Activated naive CD4-positive, alpha-beta T cell treated with anti-CD3 and anti-CD28 coated beads for 36 hours (primary cell): ENCODE measurements at regions not wholly inside any gene's neighbourhood (a gene's known extent, or its start where the extent isn't known, plus 50 kb on each side); places are given as distances from the start of the nearest gene placed in this dataset.

ENCODE experiments used
- CTCF ChIA-PET: fragments of 350-600 bp; sonication (Branson Sonifier 250); formaldehyde crosslinking; loops from one replicate; lab custom pipeline; 2021; ENCODE audit warnings: antibody characterized with exemption; lab: Charles Lee
- DNase-seq: peaks from one replicate; pipeline ENCODE4 v3.0.0-alpha.2; 2020
- H3K27ac Mint-ChIP-seq: one replicate; pipeline ENCODE4 v1.8.0; 2021; ENCODE audit warnings: mild to moderate bottlenecking, mixed read lengths
- H3K27me3 Mint-ChIP-seq: one replicate; pipeline ENCODE4 v1.8.0; 2021; ENCODE audit warnings: low read depth, mixed read lengths
- H3K36me3 Mint-ChIP-seq: one replicate; pipeline ENCODE4 v1.8.0; 2021; ENCODE audit warnings: low read depth, mixed read lengths
- H3K4me1 Mint-ChIP-seq: one replicate; pipeline ENCODE4 v1.8.0; 2021; ENCODE audit warnings: low read depth, mixed read lengths
- H3K4me3 Mint-ChIP-seq: one replicate; pipeline ENCODE4 v1.8.0; 2021; ENCODE audit warnings: mild to moderate bottlenecking, moderate library complexity, mixed read lengths
- H3K9me3 Mint-ChIP-seq: one replicate; pipeline ENCODE4 v1.8.0; 2021; ENCODE audit warnings: mixed read lengths
- intact Hi-C: fragments of 100-400 bp; cut with micrococcal nuclease; formaldehyde crosslinking; loops from one replicate; pipeline ENCODE4 v1.15.1; 2023

GRCh38 chr18:77505499-77505898, 255.9 kb downstream of the GALR1 start:
- CTCF ChIA-PET, result no interaction called here
- Mint-ChIP-seq H3K4me3 (no peak overlapping the region), H3K9me3 (peaks cover 2% of the 10 kb centered on the region), H3K36me3 (no peaks in the 10 kb centered on the region), H3K4me1 (no peaks in the 10 kb centered on the region), H3K27ac (no peak overlapping the region), H3K27me3 (peaks cover 15% of the 10 kb centered on the region)
- DNase-seq, result no peak
- intact Hi-C loops, result no loop called here

GRCh38 chr18:77512152-77512551, 262.5 kb downstream of the GALR1 start:
- Mint-ChIP-seq H3K4me1 (no peaks in the 10 kb centered on the region), H3K27ac (no peak overlapping the region), H3K4me3 (no peak overlapping the region), H3K9me3 (peaks cover 2% of the 10 kb centered on the region), H3K36me3 (no peaks in the 10 kb centered on the region), H3K27me3 (peaks cover 11% of the 10 kb centered on the region)
- intact Hi-C loops, result no loop called here
- DNase-seq, result no peak
- CTCF ChIA-PET, result no interaction called here

GRCh38 chr18:77517901-77518300, 268.3 kb downstream of the GALR1 start:
- Mint-ChIP-seq H3K9me3 (no peaks in the 10 kb centered on the region), H3K27me3 (peaks cover 7% of the 10 kb centered on the region), H3K4me3 (no peak overlapping the region), H3K4me1 (no peaks in the 10 kb centered on the region), H3K27ac (no peak overlapping the region), H3K36me3 (no peaks in the 10 kb centered on the region)
- CTCF ChIA-PET, result no interaction called here
- no peak for DNase-seq
- intact Hi-C loops, result no loop called here

DNA sequence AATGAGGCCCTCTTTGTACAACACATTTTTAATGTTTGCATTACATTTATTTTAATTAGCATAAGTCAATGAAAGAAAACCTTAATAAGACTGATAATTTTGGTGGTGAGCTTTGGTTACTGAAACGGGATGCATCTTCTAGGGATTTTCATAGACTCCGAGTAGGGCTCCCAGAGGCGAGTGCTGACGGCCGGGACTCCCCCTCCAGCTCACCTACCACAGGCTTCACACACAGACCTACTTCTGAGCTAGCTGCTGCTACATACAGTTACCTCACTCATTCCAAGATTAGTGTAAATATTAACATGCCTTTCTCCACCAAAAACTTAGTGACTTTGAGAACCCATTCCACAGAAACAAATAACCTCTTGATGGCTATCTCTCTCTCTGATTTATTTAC, 271.1 kb downstream of the GALR1 start:
- no peak overlapping the region for H3K27ac Mint-ChIP-seq
- peaks cover 7% of the 10 kb centered on the region for H3K27me3 Mint-ChIP-seq
- H3K4me1 Mint-ChIP-seq, result no peaks in the 10 kb centered on the region
- no peaks in the 10 kb centered on the region for H3K36me3 Mint-ChIP-seq
- CTCF ChIA-PET, result no interaction called here
- H3K4me3 Mint-ChIP-seq, result no peak overlapping the region
- intact Hi-C loops, result no loop called here
- no peak for DNase-seq
- H3K9me3 Mint-ChIP-seq, result no peaks in the 10 kb centered on the region

- no peaks in the 10 kb centered on the region for H3K36me3 Mint-ChIP-seq
- H3K4me1 Mint-ChIP-seq, result no peaks in the 10 kb centered on the region
- no peak overlapping the region for H3K27ac Mint-ChIP-seq
Observed at GRCh38 chr18:77522051-77522675, 272.5 kb downstream of the GALR1 start.

GRCh38 chr18:77524909-77525308, 275.3 kb downstream of the GALR1 start:
- CTCF ChIA-PET, result interaction anchor here (0.6 kb wide), 1 partner anchor 1196 kb away, joined by 3 read pairs; no protein-coding TSS in a partner anchor
- Mint-ChIP-seq H3K27ac (no peak overlapping the region), H3K36me3 (no peaks in the 10 kb centered on the region), H3K27me3 (peaks cover 4% of the 10 kb centered on the region), H3K9me3 (peaks cover 13% of the 10 kb centered on the region), H3K4me3 (no peak overlapping the region), H3K4me1 (no peaks in the 10 kb centered on the region)
- no peak for DNase-seq
- intact Hi-C loops, result no loop called here

More at GRCh38 chr18:77522051-77522675, 272.5 kb downstream of the GALR1 start:
- Mint-ChIP-seq H3K4me3 (no peak overlapping the region), H3K27me3 (peaks cover 7% of the 10 kb centered on the region), H3K9me3 (peaks cover 7% of the 10 kb centered on the region)
- intact Hi-C loops, result no loop called here
- DNase-seq, result no peak
- CTCF ChIA-PET, result no interaction called here

DNA sequence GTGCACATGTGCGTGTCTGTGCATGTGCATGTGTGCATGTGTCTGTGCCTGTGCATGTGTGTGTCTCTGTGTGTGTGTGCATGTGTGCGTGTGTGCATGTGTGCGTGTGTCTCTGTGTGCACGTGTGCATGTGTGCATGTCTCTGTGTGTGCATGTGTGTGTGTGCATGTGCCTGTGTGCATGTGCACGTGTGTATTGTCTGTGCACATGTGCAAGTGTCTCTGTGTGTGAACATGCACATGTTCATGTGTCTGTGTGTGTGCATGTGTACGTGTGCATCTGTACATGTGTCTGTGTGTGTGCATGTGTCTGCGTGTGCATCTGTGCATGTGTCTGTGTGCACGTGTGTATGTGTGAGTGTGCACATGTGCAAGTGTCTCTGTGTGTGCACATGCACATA, 277.3 kb downstream of the GALR1 start:
- intact Hi-C loops, result no loop called here
- CTCF ChIA-PET, result no interaction called here
- peaks cover 13% of the 10 kb centered on the region for H3K9me3 Mint-ChIP-seq
- no peaks in the 10 kb centered on the region for H3K4me1 Mint-ChIP-seq
- peaks cover 3% of the 10 kb centered on the region for H3K27me3 Mint-ChIP-seq
- H3K27ac Mint-ChIP-seq, result no peak overlapping the region
- DNase-seq, result no peak
- H3K4me3 Mint-ChIP-seq, result no peak overlapping the region
- H3K36me3 Mint-ChIP-seq, result no peaks in the 10 kb centered on the region

GRCh38 chr18:77528872-77529271, 279.2 kb downstream of the GALR1 start:
- DNase-seq, result no peak
- CTCF ChIA-PET, result no interaction called here
- Mint-ChIP-seq H3K36me3 (no peaks in the 10 kb centered on the region), H3K27me3 (peaks cover 3% of the 10 kb centered on the region), H3K4me1 (no peaks in the 10 kb centered on the region), H3K27ac (no peak overlapping the region), H3K4me3 (no peak overlapping the region), H3K9me3 (peaks cover 13% of the 10 kb centered on the region)
- intact Hi-C loops, result no loop called here

DNA sequence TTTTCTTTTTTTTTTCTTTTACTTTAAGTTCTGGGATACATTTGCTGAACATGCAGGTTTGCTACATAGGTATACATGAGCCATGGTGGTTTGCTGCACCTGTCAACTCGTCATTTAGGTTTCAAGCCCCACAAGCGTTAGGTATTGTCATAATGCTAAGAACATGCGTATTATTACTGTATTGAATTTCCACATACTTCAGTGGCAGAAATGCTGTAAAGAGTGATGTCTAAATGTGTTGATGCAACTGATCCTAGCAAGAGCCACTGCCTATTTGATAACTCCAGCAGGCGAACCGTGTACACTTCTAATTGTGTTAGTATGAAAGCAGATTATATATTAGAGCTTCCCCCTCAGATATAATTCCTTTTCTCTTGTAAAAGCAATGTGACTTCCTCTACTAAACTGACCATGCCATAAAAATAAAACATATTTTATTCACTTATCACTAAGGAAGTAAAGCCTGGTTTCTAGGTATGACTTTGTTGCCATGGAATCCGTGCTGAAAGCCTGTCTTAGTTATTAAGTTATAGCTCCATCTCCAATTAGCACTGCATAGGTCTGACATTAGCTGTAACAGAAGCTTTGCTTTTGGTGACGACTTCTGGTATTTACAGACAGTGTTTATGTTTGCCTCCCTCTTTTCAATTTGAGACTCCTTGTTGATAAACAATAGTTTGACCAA, 280.0 kb downstream of the GALR1 start:
- H3K4me3 Mint-ChIP-seq, result no peak overlapping the region

GRCh38 chr18:77530732-77531131, 281.1 kb downstream of the GALR1 start:
- Mint-ChIP-seq H3K27me3 (peaks cover 3% of the 10 kb centered on the region), H3K9me3 (peaks cover 13% of the 10 kb centered on the region), H3K36me3 (no peaks in the 10 kb centered on the region), H3K4me3 (no peak overlapping the region), H3K4me1 (no peaks in the 10 kb centered on the region), H3K27ac (no peak overlapping the region)
- CTCF ChIA-PET, result no interaction called here
- no peak for DNase-seq
- intact Hi-C loops, result no loop called here

More for the DNA sequence above, 280.0 kb downstream of the GALR1 start:
- Mint-ChIP-seq H3K4me1 (no peaks in the 10 kb centered on the region), H3K9me3 (peaks cover 13% of the 10 kb centered on the region), H3K36me3 (no peaks in the 10 kb centered on the region), H3K27ac (no peak overlapping the region), H3K27me3 (peaks cover 3% of the 10 kb centered on the region)
- intact Hi-C loops, result no loop called here
- DNase-seq, result no peak
- CTCF ChIA-PET, result no interaction called here

GRCh38 chr18:77539860-77540259, 290.2 kb downstream of the GALR1 start:
- DNase-seq, result no peak
- intact Hi-C loops, result no loop called here
- peaks cover 2% of the 10 kb centered on the region for H3K27me3 Mint-ChIP-seq
- peaks cover 4% of the 10 kb centered on the region for H3K9me3 Mint-ChIP-seq
- no peaks in the 10 kb centered on the region for H3K36me3 Mint-ChIP-seq
- no peak overlapping the region for H3K4me3 Mint-ChIP-seq
- CTCF ChIA-PET, result no interaction called here
- H3K4me1 Mint-ChIP-seq, result no peaks in the 10 kb centered on the region
- no peak overlapping the region for H3K27ac Mint-ChIP-seq

- H3K4me1 Mint-ChIP-seq, result no peaks in the 10 kb centered on the region
- H3K9me3 Mint-ChIP-seq, result no peaks in the 10 kb centered on the region
- H3K36me3 Mint-ChIP-seq, result no peaks in the 10 kb centered on the region
- CTCF ChIA-PET, result interaction anchor here (0.5 kb wide), 1 partner anchor 1401 kb away, joined by 3 read pairs; no protein-coding TSS in a partner anchor
- H3K27me3 Mint-ChIP-seq, result peaks cover 8% of the 10 kb centered on the region
- no peak overlapping the region for H3K27ac Mint-ChIP-seq
- intact Hi-C loops, result no loop called here
- DNase-seq, result no peak
- H3K4me3 Mint-ChIP-seq, result no peak overlapping the region
Observed at GRCh38 chr18:77544792-77545191, 295.1 kb downstream of the GALR1 start.

- CTCF ChIA-PET, result no interaction called here
- Mint-ChIP-seq H3K9me3 (no peaks in the 10 kb centered on the region), H3K36me3 (no peaks in the 10 kb centered on the region), H3K4me1 (no peaks in the 10 kb centered on the region), H3K27me3 (peaks cover 6% of the 10 kb centered on the region), H3K4me3 (no peak overlapping the region), H3K27ac (no peak overlapping the region)
- DNase-seq, result no peak
- intact Hi-C loops, result no loop called here
Observed at GRCh38 chr18:77547757-77548156, 298.1 kb downstream of the GALR1 start.
